ENCODE measurements at regions not wholly inside any gene's neighbourhood (a gene's known extent, or its start where the extent isn't known, plus 50 kb on each side); places are given as distances from the start of the nearest gene placed in this dataset.

- no peak for TF ChIP-seq THAP9 (CRISPR knock-in tag; IDR thresholded peaks at IDR 0.05; ENCODE audit: borderline replicate concordance)
- TF ChIP-seq, protein P1, sequence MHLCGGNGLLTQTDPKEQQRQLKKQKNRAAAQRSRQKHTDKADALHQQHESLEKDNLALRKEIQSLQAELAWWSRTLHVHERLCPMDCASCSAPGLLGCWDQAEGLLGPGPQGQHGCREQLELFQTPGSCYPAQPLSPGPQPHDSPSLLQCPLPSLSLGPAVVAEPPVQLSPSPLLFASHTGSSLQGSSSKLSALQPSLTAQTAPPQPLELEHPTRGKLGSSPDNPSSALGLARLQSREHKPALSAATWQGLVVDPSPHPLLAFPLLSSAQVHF (CRISPR knock-in tag; IDR thresholded peaks at IDR 0.05): no peak
- TF ChIP-seq ZNF839 (CRISPR knock-in tag; IDR thresholded peaks at IDR 0.05; ENCODE audit: borderline replicate concordance): no peak
- no peak for TF ChIP-seq GATA4 (IDR thresholded peaks at IDR 0.05; ENCODE audit: borderline replicate concordance, low read depth)
- no peak for TF ChIP-seq NFRKB (IDR thresholded peaks at IDR 0.05)
- peak; percentile 68; the same call in 1 of the 2 replicates for TF ChIP-seq SOX5 (CRISPR knock-in tag; IDR thresholded peaks at IDR 0.05; ENCODE audit: borderline replicate concordance)
- TF ChIP-seq, protein P2, sequence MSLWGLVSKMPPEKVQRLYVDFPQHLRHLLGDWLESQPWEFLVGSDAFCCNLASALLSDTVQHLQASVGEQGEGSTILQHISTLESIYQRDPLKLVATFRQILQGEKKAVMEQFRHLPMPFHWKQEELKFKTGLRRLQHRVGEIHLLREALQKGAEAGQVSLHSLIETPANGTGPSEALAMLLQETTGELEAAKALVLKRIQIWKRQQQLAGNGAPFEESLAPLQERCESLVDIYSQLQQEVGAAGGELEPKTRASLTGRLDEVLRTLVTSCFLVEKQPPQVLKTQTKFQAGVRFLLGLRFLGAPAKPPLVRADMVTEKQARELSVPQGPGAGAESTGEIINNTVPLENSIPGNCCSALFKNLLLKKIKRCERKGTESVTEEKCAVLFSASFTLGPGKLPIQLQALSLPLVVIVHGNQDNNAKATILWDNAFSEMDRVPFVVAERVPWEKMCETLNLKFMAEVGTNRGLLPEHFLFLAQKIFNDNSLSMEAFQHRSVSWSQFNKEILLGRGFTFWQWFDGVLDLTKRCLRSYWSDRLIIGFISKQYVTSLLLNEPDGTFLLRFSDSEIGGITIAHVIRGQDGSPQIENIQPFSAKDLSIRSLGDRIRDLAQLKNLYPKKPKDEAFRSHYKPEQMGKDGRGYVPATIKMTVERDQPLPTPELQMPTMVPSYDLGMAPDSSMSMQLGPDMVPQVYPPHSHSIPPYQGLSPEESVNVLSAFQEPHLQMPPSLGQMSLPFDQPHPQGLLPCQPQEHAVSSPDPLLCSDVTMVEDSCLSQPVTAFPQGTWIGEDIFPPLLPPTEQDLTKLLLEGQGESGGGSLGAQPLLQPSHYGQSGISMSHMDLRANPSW (CRISPR knock-in tag; IDR thresholded peaks at IDR 0.05; ENCODE audit: borderline replicate concordance): no peak
- TF ChIP-seq RARA (CRISPR knock-in tag; IDR thresholded peaks at IDR 0.05): peak; percentile 82
- no peak for TF ChIP-seq FOXP1 (IDR thresholded peaks at IDR 0.05)
- TF ChIP-seq FOXP1 (CRISPR knock-in tag; IDR thresholded peaks at IDR 0.05): 0 out of 2 replicates have a peak, but pooled peaks have one; percentile 10
- TF ChIP-seq, protein P3, sequence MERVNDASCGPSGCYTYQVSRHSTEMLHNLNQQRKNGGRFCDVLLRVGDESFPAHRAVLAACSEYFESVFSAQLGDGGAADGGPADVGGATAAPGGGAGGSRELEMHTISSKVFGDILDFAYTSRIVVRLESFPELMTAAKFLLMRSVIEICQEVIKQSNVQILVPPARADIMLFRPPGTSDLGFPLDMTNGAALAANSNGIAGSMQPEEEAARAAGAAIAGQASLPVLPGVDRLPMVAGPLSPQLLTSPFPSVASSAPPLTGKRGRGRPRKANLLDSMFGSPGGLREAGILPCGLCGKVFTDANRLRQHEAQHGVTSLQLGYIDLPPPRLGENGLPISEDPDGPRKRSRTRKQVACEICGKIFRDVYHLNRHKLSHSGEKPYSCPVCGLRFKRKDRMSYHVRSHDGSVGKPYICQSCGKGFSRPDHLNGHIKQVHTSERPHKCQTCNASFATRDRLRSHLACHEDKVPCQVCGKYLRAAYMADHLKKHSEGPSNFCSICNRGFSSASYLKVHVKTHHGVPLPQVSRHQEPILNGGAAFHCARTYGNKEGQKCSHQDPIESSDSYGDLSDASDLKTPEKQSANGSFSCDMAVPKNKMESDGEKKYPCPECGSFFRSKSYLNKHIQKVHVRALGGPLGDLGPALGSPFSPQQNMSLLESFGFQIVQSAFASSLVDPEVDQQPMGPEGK (CRISPR knock-in tag; IDR thresholded peaks at IDR 0.05): no peak
- TF ChIP-seq SCMH1 (CRISPR knock-in tag; IDR thresholded peaks at IDR 0.05; ENCODE audit: borderline replicate concordance): no peak
- TF ChIP-seq, protein P4, sequence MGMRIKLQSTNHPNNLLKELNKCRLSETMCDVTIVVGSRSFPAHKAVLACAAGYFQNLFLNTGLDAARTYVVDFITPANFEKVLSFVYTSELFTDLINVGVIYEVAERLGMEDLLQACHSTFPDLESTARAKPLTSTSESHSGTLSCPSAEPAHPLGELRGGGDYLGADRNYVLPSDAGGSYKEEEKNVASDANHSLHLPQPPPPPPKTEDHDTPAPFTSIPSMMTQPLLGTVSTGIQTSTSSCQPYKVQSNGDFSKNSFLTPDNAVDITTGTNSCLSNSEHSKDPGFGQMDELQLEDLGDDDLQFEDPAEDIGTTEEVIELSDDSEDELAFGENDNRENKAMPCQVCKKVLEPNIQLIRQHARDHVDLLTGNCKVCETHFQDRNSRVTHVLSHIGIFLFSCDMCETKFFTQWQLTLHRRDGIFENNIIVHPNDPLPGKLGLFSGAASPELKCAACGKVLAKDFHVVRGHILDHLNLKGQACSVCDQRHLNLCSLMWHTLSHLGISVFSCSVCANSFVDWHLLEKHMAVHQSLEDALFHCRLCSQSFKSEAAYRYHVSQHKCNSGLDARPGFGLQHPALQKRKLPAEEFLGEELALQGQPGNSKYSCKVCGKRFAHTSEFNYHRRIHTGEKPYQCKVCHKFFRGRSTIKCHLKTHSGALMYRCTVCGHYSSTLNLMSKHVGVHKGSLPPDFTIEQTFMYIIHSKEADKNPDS (CRISPR knock-in tag; IDR thresholded peaks at IDR 0.05): no peak
- TF ChIP-seq NFE2 (CRISPR knock-in tag; IDR thresholded peaks at IDR 0.05): no peak
- TF ChIP-seq, protein P5, sequence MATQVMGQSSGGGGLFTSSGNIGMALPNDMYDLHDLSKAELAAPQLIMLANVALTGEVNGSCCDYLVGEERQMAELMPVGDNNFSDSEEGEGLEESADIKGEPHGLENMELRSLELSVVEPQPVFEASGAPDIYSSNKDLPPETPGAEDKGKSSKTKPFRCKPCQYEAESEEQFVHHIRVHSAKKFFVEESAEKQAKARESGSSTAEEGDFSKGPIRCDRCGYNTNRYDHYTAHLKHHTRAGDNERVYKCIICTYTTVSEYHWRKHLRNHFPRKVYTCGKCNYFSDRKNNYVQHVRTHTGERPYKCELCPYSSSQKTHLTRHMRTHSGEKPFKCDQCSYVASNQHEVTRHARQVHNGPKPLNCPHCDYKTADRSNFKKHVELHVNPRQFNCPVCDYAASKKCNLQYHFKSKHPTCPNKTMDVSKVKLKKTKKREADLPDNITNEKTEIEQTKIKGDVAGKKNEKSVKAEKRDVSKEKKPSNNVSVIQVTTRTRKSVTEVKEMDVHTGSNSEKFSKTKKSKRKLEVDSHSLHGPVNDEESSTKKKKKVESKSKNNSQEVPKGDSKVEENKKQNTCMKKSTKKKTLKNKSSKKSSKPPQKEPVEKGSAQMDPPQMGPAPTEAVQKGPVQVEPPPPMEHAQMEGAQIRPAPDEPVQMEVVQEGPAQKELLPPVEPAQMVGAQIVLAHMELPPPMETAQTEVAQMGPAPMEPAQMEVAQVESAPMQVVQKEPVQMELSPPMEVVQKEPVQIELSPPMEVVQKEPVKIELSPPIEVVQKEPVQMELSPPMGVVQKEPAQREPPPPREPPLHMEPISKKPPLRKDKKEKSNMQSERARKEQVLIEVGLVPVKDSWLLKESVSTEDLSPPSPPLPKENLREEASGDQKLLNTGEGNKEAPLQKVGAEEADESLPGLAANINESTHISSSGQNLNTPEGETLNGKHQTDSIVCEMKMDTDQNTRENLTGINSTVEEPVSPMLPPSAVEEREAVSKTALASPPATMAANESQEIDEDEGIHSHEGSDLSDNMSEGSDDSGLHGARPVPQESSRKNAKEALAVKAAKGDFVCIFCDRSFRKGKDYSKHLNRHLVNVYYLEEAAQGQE (IDR thresholded peaks at IDR 0.05; ENCODE audit: borderline replicate concordance in 1 of 2, low read depth in 1 of 2, low read length in 2 of 2): no peak
Observed at GRCh38 chr14:97349946-97350345, 552.8 kb downstream of the VRK1 start (continued).

All from HepG2 (cell line).